ENCODE measurements at regions not wholly inside any gene's neighbourhood (a gene's known extent, or its start where the extent isn't known, plus 50 kb on each side); places are given as distances from the start of the nearest gene placed in this dataset.
"Not testable (repeated sequence)": the region's sequence is repeated elsewhere in the genome, so short reads cannot be mapped to it uniquely, and the experiment has no call there.

GRCh38 chr7:91365097-91365496 is 100.9 kb downstream of the FZD1 start:
- TF ChIP-seq CTCF (IDR thresholded peaks at IDR 0.05 in 4 of 5, conservative IDR thresholded peaks at IDR 0.05 in 1 of 5); POLR2A (IDR thresholded peaks at IDR 0.05): not testable (repeated sequence)
